GM21786 (cell line): ENCODE measurements at regions not wholly inside any gene's neighbourhood (a gene's known extent, or its start where the extent isn't known, plus 50 kb on each side); places are given as distances from the start of the nearest gene placed in this dataset.
"Not testable (repeated sequence)": the region's sequence is repeated elsewhere in the genome, so short reads cannot be mapped to it uniquely, and the experiment has no call there.

Source experiments
- ATAC-seq: cut with Tn5 transposase; IDR thresholded peaks from one replicate; pipeline ENCODE4 v1.9.1; 2021; ENCODE audit not compliant: unreplicated experiment

GRCh38 chr20:48142516-48142773 lies 357.2 kb upstream of the SULF2 start:
- ATAC-seq: no peak

- ATAC-seq: no peak
Measured at GRCh38 chr20:48141660-48142515, 356.6 kb upstream of the SULF2 start.

- ATAC-seq: no peak
Measured at GRCh38 chr20:48139262-48140041, 354.2 kb upstream of the SULF2 start.

GRCh38 chr20:48132834-48133233 lies 347.6 kb upstream of the SULF2 start:
- no peak for ATAC-seq

- ATAC-seq: no peak
Measured at GRCh38 chr20:48131581-48131980, 346.3 kb upstream of the SULF2 start.

- no peak for ATAC-seq
Measured at GRCh38 chr20:48129345-48129942, 344.2 kb upstream of the SULF2 start.

GRCh38 chr20:48128436-48128835 lies 343.2 kb upstream of the SULF2 start:
- no peak for ATAC-seq

GRCh38 chr20:48127964-48128363 lies 342.7 kb upstream of the SULF2 start:
- not testable (repeated sequence) for ATAC-seq

GRCh38 chr20:48127133-48127532 lies 341.9 kb upstream of the SULF2 start:
- ATAC-seq: not testable (repeated sequence)

- no peak for ATAC-seq
Measured at GRCh38 chr20:48126227-48126740, 341.0 kb upstream of the SULF2 start.

- no peak for ATAC-seq
Measured at GRCh38 chr20:48124960-48125359, 339.7 kb upstream of the SULF2 start.

GRCh38 chr20:48124181-48124782 lies 339.0 kb upstream of the SULF2 start:
- no peak for ATAC-seq

- no peak for ATAC-seq
Measured at GRCh38 chr20:48120120-48120519, 334.8 kb upstream of the SULF2 start.

- ATAC-seq: not testable (repeated sequence)
Measured at GRCh38 chr20:48119389-48119788, 334.1 kb upstream of the SULF2 start.

- no peak for ATAC-seq
Measured at GRCh38 chr20:48115502-48115901, 330.2 kb upstream of the SULF2 start.

- no peak for ATAC-seq
Measured at GRCh38 chr20:48107560-48107959, 322.3 kb upstream of the SULF2 start.

GRCh38 chr20:48106428-48106827 lies 321.1 kb upstream of the SULF2 start:
- no peak for ATAC-seq

- ATAC-seq: no peak
Measured at GRCh38 chr20:48105526-48105925, 320.2 kb upstream of the SULF2 start.

- ATAC-seq: no peak
Measured at GRCh38 chr20:48102931-48103660, 317.8 kb upstream of the SULF2 start.

- no peak for ATAC-seq
Measured at GRCh38 chr20:48102076-48102787, 317.0 kb upstream of the SULF2 start.
